ENCODE measurements at regions not wholly inside any gene's neighbourhood (a gene's known extent, or its start where the extent isn't known, plus 50 kb on each side); places are given as distances from the start of the nearest gene placed in this dataset.

DNA sequence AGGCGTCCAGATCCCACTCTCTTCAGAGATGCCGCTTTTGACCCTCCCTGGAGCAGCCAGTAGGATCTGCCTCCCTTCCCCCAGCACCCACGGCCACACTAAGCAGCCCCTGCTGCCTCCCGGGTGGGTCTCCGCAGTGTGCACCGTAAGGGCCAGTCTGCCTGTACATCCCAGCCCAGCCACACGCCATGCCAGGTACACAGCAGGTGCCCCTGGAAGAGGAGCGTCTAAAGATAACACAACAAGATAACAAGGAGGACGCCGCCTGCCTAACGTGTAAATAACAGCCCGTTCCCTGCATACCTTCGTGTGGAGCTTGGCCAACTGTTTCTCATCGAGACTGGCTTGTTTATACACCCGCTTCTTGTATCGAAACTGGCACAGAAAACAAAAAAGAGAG is 139.4 kb downstream of the SHANK2 start:
- H4K91ac ChIP-seq (replicated peaks; ENCODE audit: insufficient read length, low read length): no peak overlapping the region
- H3K23ac ChIP-seq (ENCODE audit: insufficient read length): no peak overlapping the region
- no peak overlapping the region for H3K4me2 ChIP-seq (ENCODE audit: insufficient read depth in 1 of 2, low read depth in 2 of 2, low read length in 2 of 2)
- ChIA-PET CTCF (ENCODE audit: partially characterized antibody) (interaction anchor here (1.4 kb wide), 1 partner anchor 132 kb away, joined by 7 read pairs; no protein-coding TSS in a partner anchor), POLR2A (ENCODE audit: partially characterized antibody) (no interaction called here)
- H2BK15ac ChIP-seq (ENCODE audit: low read length): no peak overlapping the region
- H3K4me1 ChIP-seq (replicated peaks in 1 of 4; ENCODE audit: control insufficient read depth in 3 of 4, insufficient read depth in 4 of 4, low read length in 3 of 4): peaks cover 0 to 13% (median 6%) of the 10 kb centered on the region in 4 experiments; a peak in 6 of 7 replicates
- H3K23me2 ChIP-seq (ENCODE audit: low read depth, low read length): no peaks in the 10 kb centered on the region
- no peak overlapping the region; the same call in 1 of the 2 replicates for H4K8ac ChIP-seq (ENCODE audit: extremely low read depth, insufficient read depth, low read length)
- peaks cover 2 to 3% of the 10 kb centered on the region in 2 experiments for H4K20me1 ChIP-seq (replicated peaks in 1 of 2; ENCODE audit: control insufficient read depth in 1 of 2, insufficient read depth in 2 of 2, low read length in 2 of 2)
- H2AFZ ChIP-seq (ENCODE audit: low read length): no peak overlapping the region
- FAIRE-seq (no peak), DNase-seq (ENCODE audit: low read depth in 1 of 2, low spot score in 2 of 2) (peak in 1 of 2 experiments; percentile 51)
- no peak overlapping the region for H3K9ac ChIP-seq (replicated peaks in 1 of 4; ENCODE audit: extremely low read depth in 1 of 4, low read depth in 3 of 4, low read length in 3 of 4)
- WGBS, 2 experiments (ENCODE audit: extremely low coverage in 1 of 2, insufficient coverage in 1 of 2, insufficient read length in 1 of 2, insufficient replicate concordance in 2 of 2, low coverage in 1 of 2, low lambda C conversion rate in 2 of 2, missing lambda C conversion rate in 1 of 2): 92% methylated on average over 16 of the region's 16 CpGs; no CpG with 5 or more reads in 1 of the 2 experiments
- H3K9me3 ChIP-seq (ENCODE audit: insufficient read depth in 2 of 2, low read depth in 1 of 2, low read length in 1 of 2): no peaks in the 10 kb centered on the region
- peak overlapping the region; percentile 56; the same call in 1 of the 2 replicates for H2BK5ac ChIP-seq (ENCODE audit: low read depth, low read length)
- no peak overlapping the region for H3K56ac ChIP-seq (replicated peaks; ENCODE audit: insufficient read length, low read depth, low read length)
- no peak overlapping the region for H2BK120ac ChIP-seq (replicated peaks; ENCODE audit: low read depth, low read length)
- H3K14ac ChIP-seq (ENCODE audit: insufficient read length): no peak overlapping the region
- no peaks in the 10 kb centered on the region; the same call in 1 of the 2 replicates for H3K79me1 ChIP-seq (ENCODE audit: low read depth, low read length)
- H2BK20ac ChIP-seq (ENCODE audit: low read length): no peak overlapping the region
- H3K4me3 ChIP-seq (ENCODE audit: extremely low read depth in 1 of 4, insufficient read depth in 2 of 4, low read depth in 3 of 4, low read length in 4 of 4): no peak overlapping the region
- H3K79me2 ChIP-seq (ENCODE audit: control insufficient read depth in 1 of 2, insufficient read depth in 2 of 2, low read length in 2 of 2): no peaks in the 10 kb centered on the region
- no peak overlapping the region for H4K5ac ChIP-seq (ENCODE audit: insufficient read length, low read depth, low read length)
- H3K27ac ChIP-seq (ENCODE audit: low read depth, low read length): peak overlapping the region; percentile 21
- H3K27me3 ChIP-seq (replicated peaks in 1 of 4; ENCODE audit: control insufficient read depth in 3 of 4, extremely low read depth in 1 of 4, insufficient read depth in 3 of 4, low read length in 3 of 4): no peaks in the 10 kb centered on the region
- no peak overlapping the region for H2AK5ac ChIP-seq (ENCODE audit: low read depth, low read length)
- H3K4ac ChIP-seq (replicated peaks; ENCODE audit: insufficient read length, low read depth, low read length): no peak overlapping the region
- H2BK12ac ChIP-seq (ENCODE audit: low read depth, low read length): no peak overlapping the region
- H3K36me3 ChIP-seq (ENCODE audit: control insufficient read depth in 2 of 4, insufficient read depth in 4 of 4, low read length in 3 of 4): peaks cover 5 to 22% (median 9%) of the 10 kb centered on the region in 4 experiments; a peak in 6 of 8 replicates
- H3K18ac ChIP-seq (ENCODE audit: extremely low read depth, low read length): no peak overlapping the region; the same call in 1 of the 2 replicates
- TF ChIP-seq TAF1 (IDR thresholded peaks at IDR 0.05; ENCODE audit: low read depth, low read length) (no peak), SP2 (IDR thresholded peaks at IDR 0.05; ENCODE audit: low read length) (no peak), KDM5A (IDR thresholded peaks at IDR 0.05; ENCODE audit: low read length) (no peak), JUND (IDR thresholded peaks at IDR 0.05; ENCODE audit: low read length) (no peak), HDAC6 (IDR thresholded peaks at IDR 0.05; ENCODE audit: low read depth, low read length) (no peak), SIX5 (IDR thresholded peaks at IDR 0.05; ENCODE audit: low read depth, low read length) (no peak), MAFK (IDR thresholded peaks at IDR 0.05; ENCODE audit: low read depth, low read length) (no peak), CTBP2 (IDR thresholded peaks at IDR 0.05; ENCODE audit: borderline replicate concordance, insufficient read depth, insufficient read length, low read length) (no peak), CHD1 (IDR thresholded peaks at IDR 0.05; ENCODE audit: low read depth, low read length) (no peak), CEBPB (IDR thresholded peaks at IDR 0.05; ENCODE audit: low read depth, low read length) (no peak)

Data from H1 (cell line).